ENCODE measurements at regions not wholly inside any gene's neighbourhood (a gene's known extent, or its start where the extent isn't known, plus 50 kb on each side); places are given as distances from the start of the nearest gene placed in this dataset.

- no peaks in the 10 kb centered on the region for H3K9me3 ChIP-seq (ENCODE audit: control insufficient read depth, low read depth, low read length)
- no peak overlapping the region for H3K4me3 ChIP-seq (ENCODE audit: low read length)
- no peaks in the 10 kb centered on the region for H3K4me1 ChIP-seq (ENCODE audit: control insufficient read depth, insufficient read depth, low read length)
- WGBS (ENCODE audit: insufficient coverage, low lambda C conversion rate): 86% methylated on average over 1 of the region's 2 CpGs
- no peak overlapping the region for H3K27ac ChIP-seq (ENCODE audit: low read length)
- DNase-seq: no peak
- peaks cover 19% of the 10 kb centered on the region for H3K27me3 ChIP-seq (ENCODE audit: control insufficient read depth, insufficient read depth, low read length)
- no peaks in the 10 kb centered on the region for H3K36me3 ChIP-seq (ENCODE audit: control insufficient read depth, insufficient read depth, low read length)
Measured at GRCh38 chr11:134674974-134675373, 262.9 kb upstream of the B3GAT1 start.

GRCh38 chr11:134670961-134671370 lies 258.9 kb upstream of the B3GAT1 start:
- H3K9me3 ChIP-seq (ENCODE audit: control insufficient read depth, low read depth, low read length): no peaks in the 10 kb centered on the region
- no peak overlapping the region for H3K27ac ChIP-seq (ENCODE audit: low read length)
- H3K36me3 ChIP-seq (ENCODE audit: control insufficient read depth, insufficient read depth, low read length): no peaks in the 10 kb centered on the region
- H3K27me3 ChIP-seq (ENCODE audit: control insufficient read depth, insufficient read depth, low read length): peaks cover 22% of the 10 kb centered on the region
- no peak for DNase-seq
- H3K4me1 ChIP-seq (ENCODE audit: control insufficient read depth, insufficient read depth, low read length): no peaks in the 10 kb centered on the region
- WGBS (ENCODE audit: insufficient coverage, low lambda C conversion rate): no CpG with 5 or more reads among the region's 8 CpGs
- no peak overlapping the region for H3K4me3 ChIP-seq (ENCODE audit: low read length)

GRCh38 chr11:134670247-134670782 lies 258.3 kb upstream of the B3GAT1 start:
- Histone ChIP-seq H3K4me3 (ENCODE audit: low read length) (no peak overlapping the region), H3K4me1 (ENCODE audit: control insufficient read depth, insufficient read depth, low read length) (no peaks in the 10 kb centered on the region), H3K27me3 (ENCODE audit: control insufficient read depth, insufficient read depth, low read length) (peaks cover 22% of the 10 kb centered on the region), H3K9me3 (ENCODE audit: control insufficient read depth, low read depth, low read length) (no peaks in the 10 kb centered on the region), H3K27ac (ENCODE audit: low read length) (no peak overlapping the region), H3K36me3 (ENCODE audit: control insufficient read depth, insufficient read depth, low read length) (no peaks in the 10 kb centered on the region)
- no peak for DNase-seq
- 94% methylated on average over 3 of the region's 6 CpGs for WGBS (ENCODE audit: insufficient coverage, low lambda C conversion rate)

DNA sequence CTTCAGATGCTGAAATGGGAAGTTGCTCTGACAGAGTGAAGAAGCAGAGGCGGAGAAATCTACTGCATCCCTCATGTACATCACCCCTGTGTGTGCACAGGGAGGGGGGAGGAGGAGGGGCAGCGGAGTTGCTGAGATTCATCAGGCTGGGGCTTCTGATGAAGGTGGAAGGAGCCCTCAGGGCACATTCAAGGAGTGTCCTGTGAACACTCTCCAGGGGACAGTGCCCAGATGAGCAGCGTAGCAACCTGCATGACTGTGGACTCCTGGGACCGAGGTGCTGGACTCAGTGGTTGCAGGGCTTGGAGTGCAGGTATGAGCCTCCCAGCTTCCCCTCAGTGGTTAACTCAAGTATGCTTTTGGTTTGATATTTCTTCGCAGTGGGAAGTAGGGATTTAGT lies 257.8 kb upstream of the B3GAT1 start:
- WGBS (ENCODE audit: insufficient coverage, low lambda C conversion rate): no CpG with 5 or more reads among the region's 5 CpGs
- no peak overlapping the region for H3K27ac ChIP-seq (ENCODE audit: low read length)
- no peaks in the 10 kb centered on the region for H3K4me1 ChIP-seq (ENCODE audit: control insufficient read depth, insufficient read depth, low read length)
- H3K4me3 ChIP-seq (ENCODE audit: low read length): no peak overlapping the region
- no peak for DNase-seq
- peaks cover 22% of the 10 kb centered on the region for H3K27me3 ChIP-seq (ENCODE audit: control insufficient read depth, insufficient read depth, low read length)
- no peaks in the 10 kb centered on the region for H3K9me3 ChIP-seq (ENCODE audit: control insufficient read depth, low read depth, low read length)
- H3K36me3 ChIP-seq (ENCODE audit: control insufficient read depth, insufficient read depth, low read length): no peaks in the 10 kb centered on the region

- WGBS (ENCODE audit: insufficient coverage, low lambda C conversion rate): no CpG with 5 or more reads among the region's 3 CpGs
- Histone ChIP-seq H3K4me1 (ENCODE audit: control insufficient read depth, insufficient read depth, low read length) (no peaks in the 10 kb centered on the region), H3K27me3 (ENCODE audit: control insufficient read depth, insufficient read depth, low read length) (peaks cover 22% of the 10 kb centered on the region), H3K4me3 (ENCODE audit: low read length) (no peak overlapping the region), H3K9me3 (ENCODE audit: control insufficient read depth, low read depth, low read length) (no peaks in the 10 kb centered on the region), H3K36me3 (ENCODE audit: control insufficient read depth, insufficient read depth, low read length) (no peaks in the 10 kb centered on the region), H3K27ac (ENCODE audit: low read length) (no peak overlapping the region)
- no peak for DNase-seq
Measured at GRCh38 chr11:134668796-134669195, 256.8 kb upstream of the B3GAT1 start.

DNA sequence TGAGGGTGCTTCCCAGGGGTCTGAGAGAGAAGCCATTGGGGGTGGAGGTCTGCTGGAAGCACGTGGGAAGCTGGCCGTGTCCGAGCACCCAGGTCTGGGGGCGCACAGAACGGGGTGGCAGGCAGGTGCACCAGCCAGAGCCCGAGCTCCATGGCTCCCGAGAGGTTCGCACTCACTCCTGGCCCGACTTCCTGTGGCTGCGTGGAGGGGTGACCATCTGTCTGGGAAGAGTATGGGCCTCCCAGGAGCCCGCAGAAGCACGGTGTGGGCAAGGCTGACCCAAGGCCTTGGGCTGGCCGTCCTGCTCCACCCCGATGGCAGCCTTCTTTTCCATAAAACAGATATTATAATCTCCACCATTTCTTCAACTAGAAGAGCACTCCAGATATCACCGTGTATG lies 256.0 kb upstream of the B3GAT1 start:
- WGBS (ENCODE audit: insufficient coverage, low lambda C conversion rate): 83% methylated on average over 1 of the region's 15 CpGs
- no peaks in the 10 kb centered on the region for H3K4me1 ChIP-seq (ENCODE audit: control insufficient read depth, insufficient read depth, low read length)
- no peak overlapping the region for H3K27ac ChIP-seq (ENCODE audit: low read length)
- no peaks in the 10 kb centered on the region for H3K36me3 ChIP-seq (ENCODE audit: control insufficient read depth, insufficient read depth, low read length)
- DNase-seq: no peak
- H3K27me3 ChIP-seq (ENCODE audit: control insufficient read depth, insufficient read depth, low read length): peaks cover 22% of the 10 kb centered on the region
- no peaks in the 10 kb centered on the region for H3K9me3 ChIP-seq (ENCODE audit: control insufficient read depth, low read depth, low read length)
- no peak overlapping the region for H3K4me3 ChIP-seq (ENCODE audit: low read length)

- no peaks in the 10 kb centered on the region for H3K36me3 ChIP-seq (ENCODE audit: control insufficient read depth, insufficient read depth, low read length)
- H3K27ac ChIP-seq (ENCODE audit: low read length): no peak overlapping the region
- no peak for DNase-seq
- no peaks in the 10 kb centered on the region for H3K4me1 ChIP-seq (ENCODE audit: control insufficient read depth, insufficient read depth, low read length)
- no CpG with 5 or more reads among the region's 9 CpGs for WGBS (ENCODE audit: insufficient coverage, low lambda C conversion rate)
- H3K9me3 ChIP-seq (ENCODE audit: control insufficient read depth, low read depth, low read length): no peaks in the 10 kb centered on the region
- peaks cover 22% of the 10 kb centered on the region for H3K27me3 ChIP-seq (ENCODE audit: control insufficient read depth, insufficient read depth, low read length)
- no peak overlapping the region for H3K4me3 ChIP-seq (ENCODE audit: low read length)
Measured at GRCh38 chr11:134667505-134667904, 255.5 kb upstream of the B3GAT1 start.

DNA sequence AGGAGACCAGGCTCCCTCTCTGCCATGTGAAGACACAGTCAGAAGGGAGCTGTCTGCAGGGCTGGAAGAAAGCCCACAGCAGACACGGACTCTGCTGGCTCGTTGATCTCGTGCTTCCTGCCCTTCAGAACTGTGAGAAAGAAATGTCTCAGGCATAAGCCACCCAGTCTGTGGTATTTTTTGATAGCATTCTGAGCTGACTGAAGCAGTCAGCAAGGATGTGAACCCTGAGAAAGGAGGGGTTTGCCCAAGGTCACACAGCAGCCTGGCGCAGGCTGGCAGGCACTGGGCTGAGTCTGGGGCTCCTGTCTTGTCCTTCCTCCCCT lies 255.1 kb upstream of the B3GAT1 start:
- Histone ChIP-seq H3K27ac (ENCODE audit: low read length) (no peak overlapping the region), H3K4me3 (ENCODE audit: low read length) (no peak overlapping the region), H3K9me3 (ENCODE audit: control insufficient read depth, low read depth, low read length) (no peaks in the 10 kb centered on the region), H3K4me1 (ENCODE audit: control insufficient read depth, insufficient read depth, low read length) (no peaks in the 10 kb centered on the region), H3K27me3 (ENCODE audit: control insufficient read depth, insufficient read depth, low read length) (peaks cover 22% of the 10 kb centered on the region), H3K36me3 (ENCODE audit: control insufficient read depth, insufficient read depth, low read length) (no peaks in the 10 kb centered on the region)
- no peak for DNase-seq
- no CpG with 5 or more reads among the region's 4 CpGs for WGBS (ENCODE audit: insufficient coverage, low lambda C conversion rate)

DNA sequence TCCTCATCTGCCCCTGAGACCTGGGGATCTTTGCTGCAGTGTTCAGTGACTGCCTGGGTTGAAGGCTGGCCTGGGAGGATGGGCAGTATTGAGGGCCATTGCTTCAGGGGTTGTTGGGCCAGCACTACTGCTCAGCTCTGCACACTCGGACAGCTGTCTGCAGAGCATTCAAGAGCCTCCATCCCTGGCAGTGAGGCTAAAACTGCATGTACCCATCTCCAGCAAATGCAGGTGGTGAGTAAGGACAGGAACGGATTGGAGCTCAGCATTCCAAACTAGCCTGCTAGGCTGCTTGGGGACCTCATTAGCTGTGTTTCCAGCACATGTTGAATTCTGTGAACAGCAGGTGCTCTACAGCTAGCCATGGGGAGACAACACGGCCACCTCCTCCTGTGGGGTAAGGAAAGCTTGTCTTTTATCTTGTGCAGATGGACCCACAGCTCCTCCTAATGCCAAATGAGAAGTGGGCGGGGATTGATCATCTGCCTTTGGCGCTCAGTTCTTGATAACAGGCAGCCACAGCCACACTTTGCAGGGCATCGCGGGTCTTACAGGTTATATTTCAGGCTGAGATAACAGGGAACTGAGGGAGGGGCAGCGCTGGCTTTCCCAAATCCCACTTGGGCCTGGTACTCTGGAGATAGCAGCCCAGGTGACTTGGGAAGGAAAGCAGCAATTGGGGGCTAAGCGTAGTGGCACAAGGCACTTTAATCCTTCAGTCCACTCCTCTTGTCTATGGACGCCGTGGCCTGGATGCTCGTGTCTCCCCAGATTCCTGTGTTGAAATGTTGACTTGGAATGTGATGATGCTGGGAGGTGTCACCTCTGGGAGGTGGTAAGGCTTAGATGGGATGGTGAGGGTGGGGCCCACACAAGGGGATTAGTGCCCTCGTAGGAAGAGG lies 254.5 kb upstream of the B3GAT1 start:
- DNase-seq: no peak
- WGBS (ENCODE audit: insufficient coverage, low lambda C conversion rate): no CpG with 5 or more reads among the region's 13 CpGs
- no peak overlapping the region for H3K4me3 ChIP-seq (ENCODE audit: low read length)
- no peaks in the 10 kb centered on the region for H3K4me1 ChIP-seq (ENCODE audit: control insufficient read depth, insufficient read depth, low read length)
- H3K27ac ChIP-seq (ENCODE audit: low read length): no peak overlapping the region
- no peaks in the 10 kb centered on the region for H3K36me3 ChIP-seq (ENCODE audit: control insufficient read depth, insufficient read depth, low read length)
- H3K9me3 ChIP-seq (ENCODE audit: control insufficient read depth, low read depth, low read length): no peaks in the 10 kb centered on the region
- peaks cover 17% of the 10 kb centered on the region for H3K27me3 ChIP-seq (ENCODE audit: control insufficient read depth, insufficient read depth, low read length)

DNA sequence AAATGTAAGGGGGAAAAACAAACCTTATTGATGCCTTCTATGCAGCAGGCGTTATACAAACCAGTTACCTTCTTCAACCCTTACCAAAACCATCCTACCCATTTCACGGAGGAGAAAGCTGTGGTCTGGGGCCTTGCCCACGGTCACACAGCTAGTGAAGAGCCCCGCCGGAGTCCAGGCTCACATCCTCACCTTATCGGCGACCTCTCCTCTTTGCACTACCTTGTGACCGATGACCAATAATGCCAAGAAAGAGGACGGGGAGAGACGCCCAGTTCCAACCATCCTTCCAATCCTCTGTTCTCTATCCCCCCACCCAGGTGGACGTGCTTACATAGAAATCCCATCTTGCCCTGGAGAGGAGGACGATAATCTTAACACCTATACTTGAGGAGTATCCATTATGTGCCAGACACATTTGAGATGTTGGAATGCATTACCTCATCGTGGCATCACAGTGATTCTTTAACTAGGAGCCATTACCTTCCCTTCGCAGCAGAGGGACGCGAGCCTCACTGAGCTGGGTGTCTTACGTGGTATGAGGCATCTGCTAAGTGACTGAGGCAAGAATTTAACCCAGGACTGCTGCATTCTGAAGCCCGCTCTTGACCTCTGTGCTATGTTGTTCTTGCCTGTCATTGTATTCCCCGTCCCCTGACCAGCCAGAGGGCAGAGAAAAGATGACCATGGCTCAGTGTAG lies 253.7 kb upstream of the B3GAT1 start:
- no peak for DNase-seq
- WGBS (ENCODE audit: insufficient coverage, low lambda C conversion rate): no CpG with 5 or more reads among the region's 19 CpGs

More for the DNA sequence above, 253.7 kb upstream of the B3GAT1 start:
- H3K27ac ChIP-seq (ENCODE audit: low read length): no peak overlapping the region
- H3K27me3 ChIP-seq (ENCODE audit: control insufficient read depth, insufficient read depth, low read length): peaks cover 9% of the 10 kb centered on the region
- H3K4me3 ChIP-seq (ENCODE audit: low read length): no peak overlapping the region
- H3K36me3 ChIP-seq (ENCODE audit: control insufficient read depth, insufficient read depth, low read length): no peaks in the 10 kb centered on the region
- H3K9me3 ChIP-seq (ENCODE audit: control insufficient read depth, low read depth, low read length): no peaks in the 10 kb centered on the region
- H3K4me1 ChIP-seq (ENCODE audit: control insufficient read depth, insufficient read depth, low read length): no peaks in the 10 kb centered on the region

Data from large intestine (tissue), 3 donors.